ENCODE measurements at regions not wholly inside any gene's neighbourhood (a gene's known extent, or its start where the extent isn't known, plus 50 kb on each side); places are given as distances from the start of the nearest gene placed in this dataset.

- TF ChIP-seq ZNF317 (CRISPR knock-in tag; IDR thresholded peaks at IDR 0.05; ENCODE audit: borderline replicate concordance, low read depth) (no peak), CTCF (IDR thresholded peaks at IDR 0.05) (no peak), PRDM15 (CRISPR knock-in tag; IDR thresholded peaks at IDR 0.05) (no peak), MXD4 (CRISPR knock-in tag; IDR thresholded peaks at IDR 0.05; ENCODE audit: borderline replicate concordance) (no peak), KAT7 (CRISPR knock-in tag; IDR thresholded peaks at IDR 0.05; ENCODE audit: borderline replicate concordance) (no peak), MAX (CRISPR knock-in tag; IDR thresholded peaks at IDR 0.05) (no peak), ZNF423 (CRISPR knock-in tag; IDR thresholded peaks at IDR 0.05) (no peak), GABPB1 (CRISPR knock-in tag; IDR thresholded peaks at IDR 0.05) (no peak), USF1 (CRISPR knock-in tag; IDR thresholded peaks at IDR 0.05) (no peak), ZNF232 (CRISPR knock-in tag; IDR thresholded peaks at IDR 0.05) (no peak), ZBTB43 (CRISPR knock-in tag; IDR thresholded peaks at IDR 0.05) (no peak), MLX (CRISPR knock-in tag; IDR thresholded peaks at IDR 0.05) (no peak), ESRRA (CRISPR knock-in tag; IDR thresholded peaks at IDR 0.05; ENCODE audit: borderline replicate concordance) (no peak)
Observed at GRCh38 chr5:14017904-14018303, 73.4 kb upstream of the DNAH5 start.

Measured in WTC11 (cell line).